ENCODE measurements at regions not wholly inside any gene's neighbourhood (a gene's known extent, or its start where the extent isn't known, plus 50 kb on each side); places are given as distances from the start of the nearest gene placed in this dataset.
"Not testable (repeated sequence)": the region's sequence is repeated elsewhere in the genome, so short reads cannot be mapped to it uniquely, and the experiment has no call there.

GRCh38 chr7:109646594-109646993 is 1076.9 kb downstream of the DNAJB9 start:
- DNase-seq, result not testable (repeated sequence)

- not testable (repeated sequence) for DNase-seq
These were observed 1077.6 kb downstream of the DNAJB9 start for GRCh38 chr7:109647263-109647662.

- DNase-seq, result no peak
These were observed 1089.6 kb downstream of the DNAJB9 start for GRCh38 chr7:109659261-109659660.

- DNase-seq, result no peak
These were observed 1090.7 kb downstream of the DNAJB9 start for GRCh38 chr7:109660401-109660800.

DNA sequence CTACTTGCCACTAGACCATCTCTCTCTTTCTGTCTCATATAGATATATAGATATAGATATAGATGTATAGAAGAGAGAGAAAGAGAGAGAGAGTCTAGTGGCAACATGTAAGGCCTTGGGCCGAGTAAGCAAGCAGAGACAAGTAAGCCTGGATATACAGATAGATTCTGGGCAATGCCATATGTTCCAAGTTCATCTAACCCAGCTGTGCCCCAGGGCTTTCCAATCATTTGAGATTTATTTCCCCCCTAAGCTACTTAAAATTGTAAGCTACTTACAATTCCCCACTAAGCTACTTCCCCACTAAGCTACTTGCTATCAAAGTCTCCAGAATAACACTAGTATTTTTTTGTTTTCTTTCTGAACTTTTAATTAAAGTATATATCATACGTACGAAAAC is 1094.1 kb downstream of the DNAJB9 start:
- no peak for DNase-seq

DNA sequence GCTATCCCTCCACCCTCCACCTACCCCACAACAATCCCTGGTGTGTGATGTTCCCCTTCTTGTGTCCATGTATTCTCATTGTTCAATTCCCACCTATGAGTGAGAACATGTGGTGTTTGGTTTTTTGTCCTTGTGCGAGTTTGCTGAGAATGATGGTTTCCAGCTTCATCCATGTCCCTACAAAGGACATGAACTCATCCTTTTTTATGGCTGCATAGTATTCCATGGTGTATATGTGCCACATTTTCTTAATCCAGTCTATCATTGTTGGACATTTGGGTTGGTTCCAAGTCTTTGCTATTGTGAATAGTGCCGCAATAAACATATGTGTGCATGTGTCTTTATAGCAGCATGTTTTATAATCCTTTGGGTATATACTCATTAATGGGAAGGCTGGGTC is 1117.6 kb downstream of the DNAJB9 start:
- DNase-seq, result not testable (repeated sequence)

GRCh38 chr7:109692613-109693012 is 1122.9 kb downstream of the DNAJB9 start:
- DNase-seq, result not testable (repeated sequence)

DNA sequence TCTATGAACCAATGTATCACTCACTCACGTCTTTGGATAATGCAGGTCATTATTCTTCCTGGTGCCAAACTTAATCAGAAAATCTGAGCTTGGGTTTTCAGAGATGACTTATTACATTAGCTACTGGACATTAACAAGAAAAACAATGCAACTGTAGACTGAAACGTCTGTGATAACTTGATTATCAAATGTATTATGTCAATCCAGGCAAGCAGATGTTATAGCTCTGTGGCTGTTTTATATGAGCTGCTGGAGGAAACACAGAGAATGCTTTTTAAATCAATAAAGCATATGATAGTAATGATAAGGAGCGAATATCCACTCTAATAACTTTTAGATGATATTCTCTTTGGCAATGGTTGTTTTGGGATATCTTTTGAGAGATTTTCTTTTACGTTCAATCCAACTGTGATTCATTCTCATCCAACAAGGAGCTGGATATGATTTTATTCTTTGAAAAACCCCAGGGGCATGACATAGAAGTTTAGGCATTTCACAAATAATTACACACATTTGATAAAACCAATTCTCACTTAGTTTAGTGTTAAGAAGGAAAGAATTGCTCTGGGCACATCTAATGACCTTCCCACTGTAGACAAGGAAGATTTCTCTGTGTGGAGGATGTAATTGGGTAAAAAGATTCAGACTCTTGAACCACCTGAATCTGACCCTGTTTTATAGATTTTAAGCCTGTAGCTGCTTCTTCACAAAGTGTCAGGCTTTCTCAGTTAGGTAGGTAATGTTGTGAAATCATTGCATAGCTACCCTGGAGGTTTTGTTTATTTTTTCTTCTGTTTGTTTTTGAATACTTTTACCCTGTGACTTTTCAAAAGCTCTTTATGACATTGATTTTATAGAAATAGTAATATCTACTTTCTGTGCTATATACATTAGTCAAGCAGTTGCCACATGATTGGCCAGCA is 1124.7 kb downstream of the DNAJB9 start:
- DNase-seq, result no peak

DNA sequence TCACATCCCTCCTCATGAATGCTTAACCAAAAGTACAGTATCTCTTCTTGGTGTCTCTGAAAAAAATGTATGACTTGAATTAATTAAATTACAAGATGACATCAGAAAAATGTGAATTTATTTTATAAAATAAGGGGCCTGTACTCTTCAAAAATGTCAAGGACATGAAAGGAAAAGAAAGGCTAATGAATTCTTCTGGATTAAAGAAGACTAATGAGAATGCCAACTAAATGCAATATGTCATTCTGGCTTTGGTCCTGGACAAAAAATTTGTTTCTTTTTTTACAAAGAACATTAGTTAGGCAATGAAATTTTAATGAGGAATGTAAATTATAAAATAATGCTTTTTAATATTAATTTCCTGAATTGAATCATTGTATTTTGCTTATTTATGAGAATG is 1125.7 kb downstream of the DNAJB9 start:
- DNase-seq, result no peak

DNA sequence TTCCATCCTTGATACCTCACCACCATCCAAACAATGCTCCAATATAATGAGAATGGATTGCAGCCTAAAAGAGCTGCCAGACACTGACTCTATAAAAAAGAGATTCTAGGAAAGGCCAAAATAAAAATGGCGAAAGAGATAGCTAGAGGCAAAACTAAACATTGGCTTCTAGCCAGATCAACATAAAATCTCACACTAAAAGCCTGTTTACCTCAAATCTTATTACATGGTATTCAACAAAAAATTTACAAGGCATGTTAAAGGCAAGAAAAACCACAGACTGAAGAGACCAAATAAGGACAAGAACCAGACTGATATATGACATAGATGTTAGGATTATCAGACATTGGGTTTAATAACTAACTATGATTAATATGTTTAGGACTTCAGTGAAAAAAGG is 1127.0 kb downstream of the DNAJB9 start:
- no peak for DNase-seq

- no peak for DNase-seq
These were observed 1130.0 kb downstream of the DNAJB9 start for GRCh38 chr7:109699661-109700060.

DNA sequence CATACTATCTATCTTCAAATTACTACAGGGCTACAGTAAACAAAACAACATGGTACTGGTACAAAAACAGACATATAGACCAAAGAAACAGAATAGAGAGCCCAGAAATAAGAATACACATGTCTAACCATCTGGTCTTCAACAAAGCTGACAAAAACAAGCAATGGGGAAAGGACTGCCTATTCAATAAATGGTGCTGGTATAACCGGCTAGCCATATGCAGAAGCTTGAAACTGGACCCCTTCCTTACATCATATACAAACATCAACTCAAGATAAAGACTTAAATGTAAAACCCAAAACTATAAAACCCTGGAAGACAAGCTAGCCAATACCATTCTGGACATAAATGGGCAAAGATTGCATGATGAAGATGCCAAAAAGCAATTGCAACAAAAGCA is 1143.7 kb downstream of the DNAJB9 start:
- no peak for DNase-seq

- not testable (repeated sequence) for DNase-seq
These were observed 1149.7 kb downstream of the DNAJB9 start for GRCh38 chr7:109719359-109719758.

DNA sequence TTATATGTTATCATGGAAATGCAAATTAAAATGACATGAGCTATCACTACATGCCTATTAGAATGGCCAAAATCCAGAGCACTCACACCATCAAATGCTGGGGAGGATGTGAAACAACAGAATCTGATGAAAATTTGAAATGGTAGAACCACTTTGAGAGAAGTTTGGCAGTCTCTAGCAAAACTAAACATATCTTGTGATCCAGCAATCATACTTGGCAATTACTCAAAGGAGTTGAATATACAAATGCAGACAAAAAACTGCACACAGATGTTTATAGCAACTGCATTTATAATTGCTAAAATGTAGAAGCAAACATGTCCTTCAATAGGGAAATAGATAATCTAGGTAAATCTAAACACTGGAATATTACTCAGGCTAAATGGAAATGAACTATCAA is 1164.9 kb downstream of the DNAJB9 start:
- DNase-seq, result no peak

DNA sequence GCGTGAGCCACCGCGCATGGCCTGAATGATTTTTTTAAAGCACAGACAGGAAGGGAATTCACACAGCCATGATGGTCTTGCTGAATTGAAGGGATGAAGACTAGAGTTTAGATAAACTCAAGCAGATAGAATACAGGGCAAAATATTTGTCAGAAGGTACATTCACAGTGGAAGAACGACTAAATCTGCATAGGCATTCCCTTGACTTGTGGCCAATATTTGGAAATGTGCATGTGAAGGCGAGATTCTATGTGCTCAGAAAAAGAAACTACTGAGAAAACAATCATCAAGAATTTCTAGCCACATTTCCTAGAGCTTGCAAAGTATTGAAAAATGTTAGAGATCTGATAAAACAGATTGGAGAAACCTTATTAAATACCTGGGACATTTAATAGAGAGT is 1166.2 kb downstream of the DNAJB9 start:
- DNase-seq, result no peak

DNA sequence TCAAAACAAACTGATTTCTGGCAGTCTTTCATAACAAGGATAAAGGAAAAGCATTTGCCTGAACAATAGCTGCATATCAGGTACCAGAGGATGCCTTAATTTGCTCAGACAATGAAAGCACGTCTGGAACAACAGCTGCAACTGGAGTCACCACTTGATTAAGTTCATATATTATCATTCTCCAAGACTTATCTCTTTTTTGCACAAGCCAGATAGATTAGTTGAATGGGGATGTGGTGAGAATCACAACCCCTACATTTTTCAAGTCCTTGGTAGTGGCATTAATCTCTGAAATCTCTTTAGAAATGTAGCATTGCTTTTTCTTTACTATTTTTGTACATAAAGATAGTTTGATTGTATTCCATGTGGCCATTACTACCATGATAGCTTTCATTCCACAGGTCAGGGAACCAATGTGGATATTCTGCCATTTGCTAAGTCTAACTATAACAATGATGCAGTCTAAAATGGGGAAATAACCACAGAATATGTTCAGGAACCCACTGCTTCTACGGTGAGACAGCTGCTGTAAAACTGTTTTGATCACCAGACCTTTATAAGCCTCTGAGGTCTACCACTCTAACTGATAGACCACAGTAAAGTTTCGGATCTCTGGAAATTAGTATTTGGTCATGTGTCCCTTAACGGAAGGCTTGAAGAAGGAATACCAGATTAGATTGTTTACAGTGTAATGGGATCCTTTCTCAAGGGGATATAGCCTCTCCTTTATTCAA is 1176.2 kb downstream of the DNAJB9 start:
- no peak for DNase-seq

GRCh38 chr7:109751241-109751640 is 1181.6 kb downstream of the DNAJB9 start:
- no peak for DNase-seq

- DNase-seq, result no peak
These were observed 1182.4 kb downstream of the DNAJB9 start for GRCh38 chr7:109752068-109752467.

- DNase-seq, result no peak
These were observed 1188.0 kb downstream of the DNAJB9 start for GRCh38 chr7:109757713-109758112.

DNA sequence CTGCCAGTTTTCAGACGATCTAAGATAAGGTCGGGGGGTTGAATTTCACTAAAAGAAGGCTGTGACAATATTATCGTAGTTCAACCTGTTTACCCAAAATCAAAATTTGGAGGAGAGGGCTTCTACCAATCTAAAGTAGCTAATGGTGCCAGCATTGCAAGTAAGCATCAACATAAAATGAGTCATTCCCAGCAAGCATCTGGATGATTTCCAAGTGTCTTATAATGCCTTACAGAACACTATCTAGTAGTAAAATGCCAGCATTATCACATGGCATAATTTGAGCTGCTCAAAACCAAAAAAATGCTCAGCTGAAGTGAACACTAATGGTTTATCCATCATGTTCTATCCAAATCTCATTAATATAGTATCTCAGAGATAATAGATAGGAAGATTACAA is 1193.9 kb downstream of the DNAJB9 start:
- no peak for DNase-seq

- no peak for DNase-seq
These were observed 1202.5 kb downstream of the DNAJB9 start for GRCh38 chr7:109772161-109772560.

GRCh38 chr7:109782806-109783205 is 1213.1 kb downstream of the DNAJB9 start:
- DNase-seq, result no peak

GRCh38 chr7:109806548-109806947 is 1236.9 kb downstream of the DNAJB9 start:
- no peak for DNase-seq

- DNase-seq, result no peak
These were observed 1251.5 kb downstream of the DNAJB9 start for GRCh38 chr7:109821156-109821555.
